HG02981 (cell line): ENCODE measurements at regions not wholly inside any gene's neighbourhood (a gene's known extent, or its start where the extent isn't known, plus 50 kb on each side); places are given as distances from the start of the nearest gene placed in this dataset.
"Not testable (repeated sequence)": the region's sequence is repeated elsewhere in the genome, so short reads cannot be mapped to it uniquely, and the experiment has no call there.

Experiments
- ATAC-seq: cut with Tn5 transposase; IDR thresholded peaks from one replicate; pipeline ENCODE4 v1.9.1; 2021; ENCODE audit warnings: mild to moderate bottlenecking, moderate library complexity; ENCODE audit not compliant: unreplicated experiment

DNA sequence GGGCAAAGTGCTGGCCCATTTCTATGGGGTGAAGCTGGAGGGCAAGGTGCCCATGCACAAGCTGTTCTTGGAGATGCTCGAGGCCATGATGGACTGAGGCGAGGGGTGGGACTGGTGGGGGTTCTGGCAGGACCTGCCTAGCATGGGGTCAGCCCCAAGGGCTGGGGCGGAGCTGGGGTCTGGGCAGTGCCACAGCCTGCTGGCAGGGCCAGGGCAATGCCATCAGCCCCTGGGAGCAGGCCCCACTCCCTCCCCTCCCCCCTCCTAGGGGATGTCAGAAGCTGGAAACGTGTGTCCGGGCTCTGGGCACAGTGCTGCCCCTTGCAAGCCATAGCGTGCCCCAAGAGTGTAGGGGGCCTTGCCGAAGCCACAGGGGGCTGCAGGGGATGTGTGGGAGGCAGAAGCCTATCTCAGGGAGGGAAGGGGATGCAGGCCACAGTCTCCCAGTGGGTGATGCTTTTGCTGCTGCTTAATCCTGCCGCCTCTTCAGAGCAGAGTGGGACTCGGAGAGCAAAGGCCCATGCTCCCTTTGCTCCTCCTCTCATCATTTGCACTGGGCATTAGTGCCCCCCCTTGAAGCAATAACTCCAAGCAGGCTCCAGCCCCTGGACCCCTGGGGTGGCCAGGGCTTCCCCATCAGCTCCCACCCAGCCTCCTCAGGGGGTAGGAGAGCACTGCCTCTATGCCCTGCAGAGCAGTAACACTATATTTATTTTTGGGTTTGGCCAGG lies 85.2 kb downstream of the MRPL57 start:
- ATAC-seq: not testable (repeated sequence)

GRCh38 chr13:21263909-21264308 lies 87.5 kb downstream of the MRPL57 start:
- not testable (repeated sequence) for ATAC-seq

GRCh38 chr13:21268485-21268884 lies 92.0 kb downstream of the MRPL57 start:
- ATAC-seq: not testable (repeated sequence)

DNA sequence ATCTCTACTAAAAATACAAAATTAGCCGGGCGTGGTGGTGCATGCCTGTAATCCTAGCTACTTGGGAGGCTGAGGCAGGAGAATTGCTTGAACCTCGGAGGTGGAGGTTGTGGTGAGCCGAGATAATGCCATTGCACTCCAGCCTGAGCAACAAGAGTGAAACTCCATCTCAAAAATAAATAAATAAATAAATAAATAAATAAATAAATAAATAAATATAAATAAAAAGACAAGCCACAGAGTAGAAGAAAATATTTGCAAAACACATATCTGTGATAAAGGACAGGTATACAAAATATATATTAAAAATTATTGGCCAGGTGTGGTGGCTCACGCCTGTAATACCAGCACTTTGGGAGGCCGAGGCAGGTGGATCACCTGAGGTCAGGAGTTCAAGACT lies 96.0 kb downstream of the MRPL57 start:
- ATAC-seq: not testable (repeated sequence)

DNA sequence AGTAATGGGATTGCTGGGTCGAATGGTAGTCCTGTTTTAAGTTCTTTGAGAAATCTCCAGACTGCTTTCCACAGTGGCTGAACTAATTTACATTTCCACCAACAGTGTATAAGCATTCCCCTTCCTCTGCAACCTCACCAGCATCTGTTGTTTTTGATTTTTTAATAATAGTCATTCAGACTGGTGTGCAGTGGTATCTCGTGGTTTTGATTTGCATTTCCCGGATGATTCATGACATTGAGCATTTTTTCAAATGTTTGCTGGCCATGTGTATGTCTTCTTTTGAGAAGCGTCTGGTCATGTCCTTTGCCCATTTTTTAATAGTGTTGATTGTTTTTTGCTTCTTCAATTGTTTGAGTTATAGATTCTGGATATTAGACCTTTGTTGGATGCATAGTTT lies 98.0 kb downstream of the MRPL57 start:
- not testable (repeated sequence) for ATAC-seq

- ATAC-seq: no peak
Observed at GRCh38 chr13:21282065-21282464, 105.6 kb downstream of the MRPL57 start.

DNA sequence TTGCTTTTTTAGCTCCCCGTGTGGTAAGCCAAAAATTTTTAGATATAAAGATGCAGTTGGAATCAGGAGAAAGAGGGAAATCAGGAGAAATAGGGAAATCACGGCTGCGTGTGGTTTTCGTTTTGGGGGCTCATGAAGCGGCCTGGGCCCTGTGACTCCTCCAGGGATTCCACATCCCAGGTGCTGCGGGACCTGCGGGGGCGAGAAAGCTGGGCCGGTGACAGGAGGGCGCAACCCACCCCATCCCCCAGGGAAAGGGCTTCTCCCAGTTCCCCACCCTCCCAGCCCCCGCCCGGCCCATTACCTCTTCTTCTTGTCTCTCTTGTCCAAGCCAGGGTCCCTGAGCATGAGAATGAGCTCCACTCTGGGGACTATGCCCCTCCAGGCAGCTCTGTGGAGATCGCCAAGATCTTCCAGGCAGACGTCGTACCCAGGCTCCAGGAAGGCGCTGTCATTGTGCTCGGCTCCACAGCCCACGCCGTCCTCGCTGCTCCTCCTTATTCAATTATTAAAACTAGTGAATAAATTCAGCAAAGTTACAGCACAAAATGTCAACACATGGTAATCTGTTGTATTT lies 111.0 kb downstream of the MRPL57 start:
- no peak for ATAC-seq

DNA sequence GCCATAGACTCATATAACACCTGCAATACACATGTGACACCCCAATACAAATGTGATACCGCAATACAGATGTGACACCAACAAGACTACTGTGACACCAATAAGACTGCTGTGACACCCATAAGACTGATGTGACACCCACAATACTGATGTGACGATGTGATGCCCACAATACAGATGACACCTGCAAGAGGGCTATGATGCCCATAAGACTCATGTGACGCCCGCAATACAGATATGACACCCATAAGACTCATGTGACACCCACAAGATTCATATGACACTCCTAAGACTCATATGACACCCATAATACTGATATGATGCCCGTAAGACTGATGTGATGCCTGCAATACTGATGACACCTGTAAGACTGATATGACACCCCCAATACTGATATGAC lies 113.0 kb downstream of the MRPL57 start:
- ATAC-seq: no peak

- ATAC-seq: not testable (repeated sequence)
Observed at GRCh38 chr13:21290442-21291002, 114.1 kb downstream of the MRPL57 start.

DNA sequence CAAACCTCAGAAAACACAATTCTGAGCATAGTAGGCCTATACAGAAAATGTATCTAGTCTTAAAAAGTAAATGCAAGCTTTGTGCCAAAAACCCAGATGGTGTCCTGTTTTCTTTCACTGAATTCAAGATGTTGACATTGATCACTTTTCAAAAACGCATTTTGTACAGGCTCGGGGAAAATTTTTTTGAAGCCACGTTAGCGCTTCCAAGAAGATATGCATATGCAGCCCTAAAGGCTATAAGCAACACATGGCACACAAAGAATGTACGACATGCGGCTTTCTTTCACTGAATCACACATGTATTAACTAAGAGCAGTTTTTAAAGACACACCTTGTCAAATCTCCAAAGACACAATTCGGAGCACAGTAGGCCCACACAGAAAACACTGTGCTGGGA lies 115.4 kb downstream of the MRPL57 start:
- no peak for ATAC-seq

DNA sequence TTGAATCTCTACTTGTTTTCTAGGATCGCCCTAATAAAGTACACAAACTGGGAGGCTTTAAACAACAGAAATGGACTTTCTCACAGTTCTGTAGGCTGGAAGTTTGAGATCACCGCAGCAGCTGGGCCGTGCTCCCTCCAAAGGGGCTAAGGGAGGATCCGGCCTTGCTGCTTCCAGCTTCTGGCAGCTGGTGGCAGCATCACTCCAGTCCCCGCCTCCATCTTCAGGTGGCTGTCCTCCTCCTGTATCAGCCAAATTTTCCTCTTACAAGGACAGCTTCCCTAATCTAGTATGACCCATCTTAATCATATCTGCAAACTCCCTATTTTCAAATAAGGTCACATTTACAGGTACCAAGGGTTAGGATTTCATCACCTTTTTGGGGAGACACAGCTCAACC lies 120.5 kb downstream of the MRPL57 start:
- not testable (repeated sequence) for ATAC-seq

GRCh38 chr13:21297447-21297846 lies 121.0 kb downstream of the MRPL57 start:
- ATAC-seq: no peak

DNA sequence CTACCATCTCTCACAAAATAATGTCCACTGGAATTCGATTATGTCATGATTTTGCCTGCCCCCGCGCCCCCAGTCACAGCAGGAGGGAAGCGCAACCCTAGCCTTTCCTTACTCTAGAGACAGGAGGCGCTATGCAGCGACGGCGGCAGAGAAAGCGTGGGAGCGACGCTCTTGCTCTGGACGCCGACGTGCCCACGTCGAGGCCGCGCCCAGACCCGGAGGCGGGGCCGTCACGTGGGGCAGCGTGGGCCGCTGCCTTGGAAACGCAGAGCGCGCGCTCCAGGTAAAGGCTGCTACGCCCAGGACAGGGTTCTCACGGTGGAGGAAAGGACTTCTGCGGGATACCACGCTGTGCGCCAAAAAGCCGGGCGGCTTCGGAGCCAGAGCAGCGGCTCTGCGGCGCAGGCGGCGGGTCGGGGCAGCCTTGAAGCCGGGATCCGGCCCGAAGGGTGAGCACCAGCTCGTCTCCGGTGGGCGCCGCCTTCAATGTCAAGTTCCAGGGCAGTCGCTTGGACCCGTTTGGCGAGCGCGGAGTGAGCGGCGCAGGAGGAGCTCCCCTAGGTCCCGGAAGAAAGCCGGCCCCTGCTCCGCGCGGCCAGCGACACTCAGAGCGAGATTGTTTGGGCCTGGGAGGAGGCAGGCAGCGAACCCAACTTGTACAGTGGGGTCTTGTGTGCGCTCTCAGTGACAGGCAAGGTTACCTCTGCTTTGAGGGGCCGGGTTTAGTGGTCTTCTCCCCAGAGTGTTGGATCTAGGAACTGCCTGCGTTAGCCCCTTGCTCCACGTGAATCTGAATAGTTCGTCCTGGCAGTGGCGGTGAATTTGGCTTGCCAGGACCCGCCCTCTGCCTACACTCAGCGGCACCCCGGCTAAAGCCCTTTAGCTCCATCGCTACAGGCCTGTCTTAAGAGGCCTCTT lies 121.7 kb downstream of the MRPL57 start:
- ATAC-seq: peak; percentile 94

GRCh38 chr13:21304256-21304655 lies 127.8 kb downstream of the MRPL57 start:
- ATAC-seq: no peak

DNA sequence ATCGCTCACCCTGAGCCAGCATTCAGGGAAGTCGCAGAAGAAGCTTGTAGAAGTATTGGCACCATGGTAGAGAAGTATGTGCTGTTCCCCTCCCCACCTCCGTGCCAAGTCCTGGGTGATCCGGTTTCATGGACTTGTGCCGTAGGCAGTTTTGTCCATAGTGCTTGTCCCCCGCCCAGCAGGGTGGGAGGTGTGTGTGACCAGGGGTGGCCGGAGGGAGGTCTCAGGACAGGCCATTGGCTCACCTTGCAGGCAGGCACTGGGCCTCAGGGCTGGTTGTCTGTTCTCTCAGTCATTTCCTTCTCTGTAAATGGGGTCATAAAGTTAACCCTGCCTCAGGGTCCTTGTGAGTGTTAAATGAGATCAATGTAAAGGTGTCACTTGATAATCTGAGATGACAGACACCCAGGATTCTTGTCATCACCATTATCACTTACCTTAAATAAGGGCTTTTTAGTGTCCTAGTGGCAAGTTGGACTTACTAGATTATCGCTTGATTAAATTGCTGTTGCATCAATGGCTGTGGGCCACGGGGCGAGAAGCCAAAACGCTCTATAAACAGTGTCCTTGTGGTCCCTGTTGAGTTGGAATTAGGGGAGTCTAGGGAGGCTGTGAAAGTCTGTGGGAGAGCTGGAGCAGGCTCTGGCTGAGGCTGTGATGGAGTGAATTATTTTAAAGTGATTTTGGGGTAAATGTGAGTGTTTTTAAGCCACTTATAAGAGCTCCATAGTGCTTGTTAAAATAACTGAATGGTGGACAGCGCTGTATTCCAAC lies 130.0 kb downstream of the MRPL57 start:
- ATAC-seq: not testable (repeated sequence)

DNA sequence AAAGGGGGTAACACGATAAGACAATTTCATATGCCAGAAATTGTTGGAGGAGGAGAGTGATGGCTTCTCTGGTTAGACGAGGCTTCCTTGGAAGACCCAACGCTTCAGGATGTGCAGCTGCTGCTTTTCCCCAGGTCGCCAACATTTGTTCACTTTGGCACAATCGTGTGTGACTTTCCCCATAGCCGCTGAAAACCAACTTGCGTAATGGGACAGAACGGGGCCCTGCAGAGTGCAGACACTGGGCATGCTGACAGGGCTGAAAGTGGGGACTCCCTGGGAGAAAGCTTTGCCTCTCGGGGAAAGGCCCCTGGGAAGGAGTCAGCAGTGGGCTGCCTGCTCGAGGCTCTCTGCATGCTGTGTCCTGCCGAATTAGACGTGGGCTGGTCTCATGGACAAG lies 130.7 kb downstream of the MRPL57 start:
- not testable (repeated sequence) for ATAC-seq

GRCh38 chr13:21308906-21309305 lies 132.4 kb downstream of the MRPL57 start:
- no peak for ATAC-seq

DNA sequence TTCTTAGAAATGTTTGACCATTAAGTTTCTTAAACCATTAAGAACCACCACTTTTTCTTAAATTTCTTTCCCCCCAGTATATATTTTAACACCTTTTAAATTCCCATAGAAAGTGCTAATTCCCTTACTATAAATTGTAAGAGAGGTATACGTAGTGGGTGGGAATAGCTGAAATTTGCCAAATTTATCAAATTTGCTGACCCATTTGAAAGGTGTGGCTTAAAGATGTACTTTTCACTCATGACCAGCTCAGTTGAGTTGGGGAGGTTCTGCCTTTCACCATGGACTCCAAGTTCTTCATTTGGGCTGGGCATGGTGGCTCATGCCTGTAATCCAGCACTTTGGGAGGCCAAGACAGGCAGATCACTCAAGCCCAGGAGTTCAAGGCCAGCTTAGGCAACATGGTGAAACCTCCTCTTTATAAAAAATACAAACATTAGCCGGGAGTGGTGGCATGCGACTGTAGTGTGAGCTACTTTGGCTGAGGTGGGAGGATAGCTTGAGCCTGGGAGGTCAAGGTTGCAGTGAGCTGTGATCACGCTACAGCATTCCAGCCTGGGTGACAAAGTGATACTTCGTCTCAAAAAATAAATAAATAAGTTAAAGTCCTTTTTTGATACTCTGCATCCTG lies 133.2 kb downstream of the MRPL57 start:
- no peak for ATAC-seq

DNA sequence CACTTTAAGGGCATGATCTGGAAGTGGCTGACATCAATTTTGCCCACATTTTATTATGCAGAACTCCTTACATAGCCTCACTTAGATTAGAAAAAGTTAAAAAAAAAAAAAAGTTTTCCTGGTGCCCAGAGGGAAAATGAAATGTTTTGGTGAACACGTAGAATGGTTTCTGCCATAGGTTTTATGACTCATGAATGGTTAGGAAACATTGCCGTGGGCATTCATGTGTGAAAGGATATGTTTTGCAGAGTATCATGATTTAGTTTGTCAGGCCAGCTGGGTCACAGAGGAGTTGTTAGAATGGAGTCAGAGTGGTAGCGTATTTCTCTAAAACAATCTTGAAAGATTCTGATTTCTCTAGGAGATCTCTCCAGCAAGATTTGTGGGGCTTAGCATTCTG lies 133.8 kb downstream of the MRPL57 start:
- ATAC-seq: no peak

GRCh38 chr13:21314976-21315375 lies 138.5 kb downstream of the MRPL57 start:
- ATAC-seq: not testable (repeated sequence)
